Cardiac muscle cell (in vitro differentiated cells and primary cell): ENCODE measurements at regions not wholly inside any gene's neighbourhood (a gene's known extent, or its start where the extent isn't known, plus 50 kb on each side); places are given as distances from the start of the nearest gene placed in this dataset.

Source experiments
- DNase-seq, 2 donors: peaks; one replicate each; pipeline versions ENCODE4 v3.0.0 to v3.0.0-alpha.2; 2010 to 2017; ENCODE audit warnings: low read depth in 1 of 2, low spot score in 1 of 2
- H3K27ac ChIP-seq: fragments of 200-600 bp; sonication (generic); 2 replicates; pipeline ENCODE4 v1.5.1; 2016
- H3K27me3 ChIP-seq: fragments of 200-600 bp; sonication (generic); 2 replicates; pipeline ENCODE4 v1.6.0; 2016; ENCODE audit warnings: control low read depth
- H3K36me3 ChIP-seq: fragments of 200-600 bp; sonication (generic); 2 replicates; pipeline ENCODE4 v1.5.1; 2016; ENCODE audit warnings: control low read depth
- H3K4me1 ChIP-seq: fragments of 200-600 bp; sonication (generic); 2 replicates; pipeline ENCODE4 v1.8.1; 2017; ENCODE audit warnings: low read depth, mild to moderate bottlenecking, mixed run types
- H3K4me3 ChIP-seq: fragments of 200-600 bp; sonication (generic); 2 replicates; pipeline ENCODE4 v1.5.1; 2016; ENCODE audit warnings: mild to moderate bottlenecking
- H3K9me3 ChIP-seq: fragments of 200-600 bp; sonication (generic); 2 replicates; pipeline ENCODE4 v1.5.1; 2017; ENCODE audit warnings: low read depth, mild to moderate bottlenecking, control low read depth
- TF ChIP-seq, protein P1 (sequence below): IDR thresholded peaks from 2 replicates; pipeline ENCODE4 v1.5.1; 2012; ENCODE audit warnings: low read depth, mild to moderate bottlenecking, low read length

DNA sequence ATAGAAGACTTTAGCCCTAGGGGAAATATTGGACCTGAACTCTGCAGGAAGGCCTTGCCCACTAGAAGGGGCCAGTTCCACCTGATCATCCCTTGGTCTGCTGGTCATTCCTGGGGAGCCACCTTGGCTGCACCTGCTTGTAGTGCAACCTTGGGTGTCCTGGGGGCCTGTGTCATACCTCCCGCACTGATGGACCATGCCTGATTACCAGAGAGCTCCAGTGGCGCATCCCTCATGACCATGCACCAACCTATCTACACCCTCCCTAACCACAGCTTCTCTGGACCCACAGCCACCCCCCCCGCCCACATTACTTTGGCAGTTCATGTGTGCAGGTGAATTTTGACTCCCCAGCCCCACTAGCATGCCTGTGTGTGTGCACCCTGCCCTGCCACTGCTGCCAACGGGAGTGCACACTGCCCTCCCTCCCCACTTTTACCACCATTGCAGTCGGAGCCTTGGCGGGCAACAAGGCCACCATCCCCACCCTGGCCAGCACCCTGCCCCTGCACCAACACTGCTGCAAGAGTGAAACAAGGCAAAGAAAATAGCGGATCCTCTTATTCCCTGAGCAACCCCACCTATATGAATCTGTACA is 208.1 kb downstream of the FAM47B start:
- H3K36me3 ChIP-seq = no peaks in the 10 kb centered on the region
- no peak overlapping the region for H3K4me3 ChIP-seq
- TF ChIP-seq, protein P1, sequence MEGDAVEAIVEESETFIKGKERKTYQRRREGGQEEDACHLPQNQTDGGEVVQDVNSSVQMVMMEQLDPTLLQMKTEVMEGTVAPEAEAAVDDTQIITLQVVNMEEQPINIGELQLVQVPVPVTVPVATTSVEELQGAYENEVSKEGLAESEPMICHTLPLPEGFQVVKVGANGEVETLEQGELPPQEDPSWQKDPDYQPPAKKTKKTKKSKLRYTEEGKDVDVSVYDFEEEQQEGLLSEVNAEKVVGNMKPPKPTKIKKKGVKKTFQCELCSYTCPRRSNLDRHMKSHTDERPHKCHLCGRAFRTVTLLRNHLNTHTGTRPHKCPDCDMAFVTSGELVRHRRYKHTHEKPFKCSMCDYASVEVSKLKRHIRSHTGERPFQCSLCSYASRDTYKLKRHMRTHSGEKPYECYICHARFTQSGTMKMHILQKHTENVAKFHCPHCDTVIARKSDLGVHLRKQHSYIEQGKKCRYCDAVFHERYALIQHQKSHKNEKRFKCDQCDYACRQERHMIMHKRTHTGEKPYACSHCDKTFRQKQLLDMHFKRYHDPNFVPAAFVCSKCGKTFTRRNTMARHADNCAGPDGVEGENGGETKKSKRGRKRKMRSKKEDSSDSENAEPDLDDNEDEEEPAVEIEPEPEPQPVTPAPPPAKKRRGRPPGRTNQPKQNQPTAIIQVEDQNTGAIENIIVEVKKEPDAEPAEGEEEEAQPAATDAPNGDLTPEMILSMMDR = no peak
- no peaks in the 10 kb centered on the region for H3K27me3 ChIP-seq
- no peak for DNase-seq
- no peaks in the 10 kb centered on the region for H3K4me1 ChIP-seq
- H3K9me3 ChIP-seq = no peaks in the 10 kb centered on the region
- no peak overlapping the region for H3K27ac ChIP-seq

DNA sequence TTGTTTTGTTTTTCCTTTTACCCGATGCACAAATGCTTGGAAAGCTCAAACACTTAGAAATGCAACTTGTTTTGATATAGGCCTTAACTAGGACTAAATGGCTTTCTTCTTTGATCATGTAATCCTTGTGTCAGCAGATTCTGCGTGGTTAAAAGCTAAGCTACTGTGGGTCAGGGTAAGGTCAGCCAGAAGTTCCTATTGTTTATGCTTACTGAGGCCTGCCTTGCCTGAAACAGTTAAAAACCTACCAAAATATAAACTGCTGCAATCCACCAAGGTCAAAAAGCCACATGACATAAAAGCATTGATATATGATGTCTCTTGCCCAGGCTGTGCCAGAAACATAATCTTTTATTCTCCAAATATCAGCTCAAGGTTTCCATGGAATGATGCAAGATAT is 223.4 kb downstream of the FAM47B start:
- peak in 1 of 2 donors; percentile 8 for DNase-seq
- Histone ChIP-seq H3K4me1 (peaks cover 8% of the 10 kb centered on the region), H3K9me3 (no peaks in the 10 kb centered on the region), H3K4me3 (no peak overlapping the region), H3K27me3 (no peaks in the 10 kb centered on the region), H3K27ac (no peak overlapping the region), H3K36me3 (no peaks in the 10 kb centered on the region)
- TF ChIP-seq, protein P1 = no peak
